GM18520 (cell line): ENCODE measurements at regions not wholly inside any gene's neighbourhood (a gene's known extent, or its start where the extent isn't known, plus 50 kb on each side); places are given as distances from the start of the nearest gene placed in this dataset.

Experiments used
- ATAC-seq: cut with Tn5 transposase; IDR thresholded peaks from one replicate; pipeline ENCODE4 v1.9.1; 2021; ENCODE audit not compliant: unreplicated experiment

- no peak for ATAC-seq
These were observed 112.9 kb upstream of the ACTBL2 start for GRCh38 chr5:57595523-57595991.

GRCh38 chr5:57594436-57594835, 111.8 kb upstream of the ACTBL2 start:
- ATAC-seq, result no peak

GRCh38 chr5:57592236-57592635, 109.6 kb upstream of the ACTBL2 start:
- ATAC-seq, result no peak

GRCh38 chr5:57586649-57587048, 104.0 kb upstream of the ACTBL2 start:
- no peak for ATAC-seq

GRCh38 chr5:57582578-57583070, 100.0 kb upstream of the ACTBL2 start:
- ATAC-seq, result no peak

GRCh38 chr5:57581772-57582171, 99.2 kb upstream of the ACTBL2 start:
- ATAC-seq, result no peak

DNA sequence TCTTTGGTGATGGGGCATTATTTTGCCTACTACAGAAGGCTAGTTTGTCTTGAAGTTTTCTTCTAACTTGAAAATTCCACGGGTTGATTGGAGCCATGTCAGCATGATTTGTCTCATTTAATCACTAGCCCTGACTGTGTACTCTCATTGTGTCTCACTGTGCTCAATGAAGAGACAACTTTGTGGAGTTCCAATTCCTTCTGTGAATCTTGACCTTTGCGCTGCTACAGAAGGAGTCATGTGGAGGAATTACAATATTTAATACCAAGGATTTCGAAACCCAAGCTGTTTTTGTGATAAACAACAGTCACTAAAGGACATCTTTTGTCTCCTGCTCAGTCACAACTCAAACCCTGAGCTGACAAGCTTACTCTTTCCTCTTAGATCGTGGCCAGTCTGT, 98.6 kb upstream of the ACTBL2 start:
- no peak for ATAC-seq

GRCh38 chr5:57577432-57578175, 95.0 kb upstream of the ACTBL2 start:
- no peak for ATAC-seq

GRCh38 chr5:57576317-57576716, 93.7 kb upstream of the ACTBL2 start:
- no peak for ATAC-seq

GRCh38 chr5:57575839-57576238, 93.2 kb upstream of the ACTBL2 start:
- no peak for ATAC-seq

DNA sequence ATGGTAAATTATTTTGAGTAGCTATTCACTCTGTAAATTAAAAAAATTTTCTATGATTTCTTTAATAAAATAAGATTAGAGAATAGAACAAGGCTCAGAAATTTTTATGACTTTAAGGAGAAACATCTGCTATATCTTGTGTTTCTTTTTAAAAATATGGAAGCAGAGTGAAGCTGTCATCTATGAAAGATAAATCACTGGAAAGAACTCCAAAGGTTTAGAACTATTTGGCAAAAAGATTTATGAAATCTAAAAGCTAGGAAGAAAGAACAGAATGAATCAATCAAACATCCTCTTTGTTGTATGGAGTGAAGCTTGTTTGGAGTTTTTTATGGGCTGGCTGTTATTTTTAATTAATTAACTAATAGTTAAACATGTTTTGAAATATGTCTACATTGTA, 89.8 kb upstream of the ACTBL2 start:
- no peak for ATAC-seq

DNA sequence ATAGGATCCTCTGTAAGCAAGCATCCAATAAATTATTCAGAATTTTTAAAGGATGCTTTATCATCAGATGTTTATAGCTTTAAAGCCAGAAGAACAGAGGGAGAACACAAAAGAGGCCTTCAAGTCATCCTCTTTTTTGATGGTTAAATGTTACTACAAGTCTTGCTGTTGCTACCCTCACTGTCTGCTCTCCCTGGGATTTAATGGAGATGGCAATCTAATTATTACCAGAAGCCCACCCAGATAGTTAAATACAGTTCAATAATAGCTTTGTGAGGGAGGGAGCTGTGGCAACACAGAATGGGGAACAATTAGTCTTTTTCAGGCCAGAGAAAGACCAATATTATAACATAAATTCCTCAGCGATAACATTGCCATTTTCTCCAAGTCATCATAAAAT, 87.0 kb upstream of the ACTBL2 start:
- ATAC-seq, result no peak

DNA sequence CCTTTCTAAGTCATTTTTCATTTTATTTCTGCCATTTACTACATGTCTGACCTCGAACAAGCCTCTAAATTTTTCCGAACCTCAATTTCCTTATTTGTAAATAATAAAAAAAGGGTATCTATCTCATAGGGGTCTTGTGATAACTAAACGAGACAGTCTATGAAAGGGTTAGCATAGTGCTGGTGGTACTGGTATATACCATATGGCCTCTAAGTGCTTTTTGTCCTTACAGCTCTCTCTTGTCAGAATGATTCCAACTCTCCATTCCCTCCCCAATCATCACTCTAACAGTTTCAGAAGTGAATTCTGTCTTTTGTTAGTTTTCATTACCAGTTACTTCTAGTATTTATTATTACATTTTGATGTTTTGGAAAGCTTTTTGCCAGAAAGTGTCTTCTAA, 85.5 kb upstream of the ACTBL2 start:
- ATAC-seq, result no peak

DNA sequence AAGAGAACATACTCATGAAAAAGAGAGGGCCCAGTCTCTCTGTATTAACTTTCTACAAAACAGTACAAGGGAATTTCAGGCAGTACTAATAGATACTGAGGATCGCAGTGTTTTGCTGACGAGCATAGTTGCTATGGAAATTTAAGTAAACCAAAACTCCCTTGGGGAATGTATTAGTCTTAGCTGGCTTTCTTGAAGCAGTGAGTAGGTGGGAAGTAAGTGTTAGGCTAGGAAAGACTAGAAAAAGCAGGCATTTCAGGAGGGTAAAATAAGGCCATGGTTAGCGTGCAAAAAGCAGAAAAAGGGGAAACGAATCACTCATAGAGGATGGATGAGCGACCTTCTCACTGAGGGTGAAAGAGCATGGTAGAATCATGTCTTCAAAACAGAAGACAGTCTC, 84.3 kb upstream of the ACTBL2 start:
- no peak for ATAC-seq

DNA sequence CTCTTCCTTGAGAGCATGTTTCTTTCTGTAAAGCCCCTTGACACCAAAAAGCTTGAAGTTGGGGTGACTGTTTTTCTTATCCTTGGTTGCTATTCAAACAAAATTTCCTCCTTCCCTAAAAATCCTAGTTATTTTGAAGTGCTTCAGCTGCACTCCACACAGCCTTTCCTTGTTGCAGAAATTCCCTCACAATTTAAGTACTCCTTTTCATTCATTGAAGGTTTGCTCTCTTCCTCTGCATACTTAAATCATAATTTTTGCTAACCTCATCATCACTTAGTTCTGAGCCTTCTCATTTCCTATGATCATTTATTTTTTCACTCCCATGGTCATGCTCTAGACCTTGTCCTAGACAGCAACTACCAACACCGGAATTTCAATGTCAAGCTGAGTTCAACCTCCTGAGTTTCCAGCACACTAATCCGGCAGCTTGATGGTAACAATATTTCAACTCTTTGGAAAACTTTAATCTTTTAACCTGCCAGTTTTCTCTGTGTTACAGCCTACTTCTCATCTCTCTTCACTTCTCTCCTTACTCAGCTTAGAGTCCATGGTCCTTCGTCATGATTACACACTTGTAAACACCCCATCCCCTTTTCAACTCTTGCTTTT, 78.7 kb upstream of the ACTBL2 start:
- ATAC-seq, result no peak

- ATAC-seq, result no peak
These were observed 76.6 kb upstream of the ACTBL2 start for GRCh38 chr5:57559110-57559635.

DNA sequence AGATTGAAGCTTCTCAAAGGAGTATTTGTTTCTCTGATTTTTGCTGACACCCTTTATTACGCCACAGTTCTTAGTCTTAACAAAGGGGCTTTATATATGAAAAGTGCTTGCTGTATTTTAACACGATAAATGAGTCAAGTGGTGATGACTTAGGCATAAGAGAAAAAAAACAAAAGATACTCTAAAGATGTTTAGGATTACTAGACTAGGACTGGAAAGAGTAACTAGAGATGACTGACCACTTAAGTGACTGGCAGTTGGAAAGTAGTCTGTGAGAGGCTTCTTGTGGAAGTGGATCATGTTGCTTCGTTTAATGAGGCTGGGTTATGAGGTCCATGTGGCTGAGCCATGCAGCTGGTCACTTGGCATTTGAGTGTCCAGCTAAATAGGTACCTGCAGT, 69.4 kb upstream of the ACTBL2 start:
- ATAC-seq, result no peak

DNA sequence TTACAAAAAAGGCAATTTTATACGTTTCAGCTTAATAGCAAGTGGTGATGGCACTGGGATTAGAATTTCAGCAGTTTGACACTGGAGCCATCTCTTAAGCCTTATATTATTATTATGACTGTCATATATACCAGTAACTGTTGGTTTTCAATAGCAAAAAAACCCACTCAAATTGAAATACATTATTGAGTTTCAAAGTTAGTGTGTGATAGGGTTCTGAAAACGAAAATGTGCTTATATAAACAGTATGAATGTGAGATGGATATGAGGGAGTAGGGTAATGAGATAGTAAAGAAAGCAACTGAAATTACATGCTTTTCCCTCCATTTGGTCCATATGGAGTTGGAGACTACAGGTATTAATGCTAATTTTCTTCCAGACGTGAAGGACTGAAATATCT, 68.6 kb upstream of the ACTBL2 start:
- ATAC-seq, result no peak

DNA sequence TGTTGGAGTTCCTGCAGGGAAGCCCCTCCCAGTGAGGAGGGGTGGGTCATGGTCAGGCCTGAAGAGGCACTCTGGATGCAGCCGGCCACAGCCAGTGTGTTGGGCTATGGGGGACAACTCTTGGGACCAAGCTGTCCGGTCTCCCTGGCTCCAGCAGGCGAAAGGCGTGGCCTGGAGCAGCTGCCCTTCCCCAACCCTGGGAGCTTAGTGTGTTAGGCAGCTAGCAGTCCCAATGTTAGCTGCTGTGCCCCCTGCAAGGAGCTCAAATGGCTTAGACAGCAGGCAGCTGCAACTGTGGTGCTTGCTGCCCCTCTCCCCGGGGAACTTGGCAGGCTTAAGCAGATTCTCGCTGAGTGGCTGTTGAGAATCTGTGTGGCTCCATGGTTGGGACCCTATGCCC, 67.5 kb upstream of the ACTBL2 start:
- no peak for ATAC-seq

GRCh38 chr5:57549566-57549965, 67.0 kb upstream of the ACTBL2 start:
- ATAC-seq, result no peak

- no peak for ATAC-seq
These were observed 58.2 kb upstream of the ACTBL2 start for GRCh38 chr5:57540823-57541222.

DNA sequence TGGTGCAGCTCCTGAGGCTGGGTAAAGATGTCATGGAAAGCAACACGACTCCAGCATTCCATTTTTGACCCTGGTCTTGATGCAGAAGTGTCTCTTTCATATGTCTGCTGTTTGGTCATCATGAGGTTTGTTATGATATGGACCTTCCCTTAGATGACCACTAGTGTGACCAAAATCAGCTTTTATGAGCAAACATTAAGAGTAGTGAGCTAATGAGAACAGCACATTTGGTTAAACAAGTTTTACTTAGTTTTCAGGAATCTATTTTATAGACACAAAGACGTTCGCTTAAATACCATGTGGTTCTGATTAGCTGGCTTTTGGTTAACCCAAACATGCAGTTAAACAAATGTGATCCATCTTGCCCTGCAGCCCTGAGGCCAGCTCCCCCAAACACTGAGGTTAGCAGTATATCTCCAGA, 56.7 kb upstream of the ACTBL2 start:
- ATAC-seq, result no peak
